A673 (cell line): ENCODE measurements at regions not wholly inside any gene's neighbourhood (a gene's known extent, or its start where the extent isn't known, plus 50 kb on each side); places are given as distances from the start of the nearest gene placed in this dataset.

ENCODE experiments used
- BruUV-seq: library from RNA; stranded (reverse); fragments of 400-500 nt; replicated peaks from 2 replicates; lab custom pipeline; 2021; lab: Mats Ljungman, UMichigan
- CTCF ChIA-PET: fragments of 300-600 bp; sonication (Branson Sonifier 250); formaldehyde crosslinking; loops from one replicate; lab custom pipeline; 2022; ENCODE audit warnings: antibody characterized with exemption; lab: Charles Lee
- POLR2A ChIA-PET: fragments of 300-600 bp; sonication (Branson Sonifier 250); formaldehyde crosslinking; loops from one replicate; lab custom pipeline; 2022; ENCODE audit warnings: antibody characterized with exemption; ENCODE audit not compliant: low non-redundant PET; lab: Charles Lee
- DNase-seq: peaks from one replicate; pipeline ENCODE4 v3.0.0-alpha.2; 2015; ENCODE audit warnings: low spot score
- H3K27ac ChIP-seq: fragments of 200-600 bp; sonication (generic); 2 replicates; pipeline ENCODE4 v1.5.1; 2016; ENCODE audit warnings: mixed run types, low read depth, mild to moderate bottlenecking, mixed read lengths, antibody characterized with exemption, low read length; ENCODE audit not compliant: poor library complexity, severe bottlenecking
- H3K27me3 ChIP-seq: fragments of 200-600 bp; sonication (generic); replicated peaks from 2 replicates; pipeline ENCODE4 v1.6.1; 2017; ENCODE audit warnings: mixed run types, low read depth, mild to moderate bottlenecking, mixed read lengths, antibody characterized with exemption, low read length; ENCODE audit not compliant: insufficient read depth, poor library complexity
- H3K36me3 ChIP-seq: fragments of 200-600 bp; sonication (generic); 2 replicates; pipeline ENCODE4 v1.6.1; 2016; ENCODE audit warnings: mixed run types, mild to moderate bottlenecking, mixed read lengths, antibody characterized with exemption, low read length; ENCODE audit not compliant: insufficient read depth, poor library complexity, severe bottlenecking
- H3K4me1 ChIP-seq: fragments of 200-600 bp; sonication (generic); 2 replicates; pipeline ENCODE4 v1.6.1; 2017; ENCODE audit warnings: mixed run types, mild to moderate bottlenecking, mixed read lengths, antibody characterized with exemption, low read length; ENCODE audit not compliant: insufficient read depth, poor library complexity, severe bottlenecking
- H3K4me3 ChIP-seq: fragments of 200-600 bp; sonication (generic); 2 replicates; pipeline ENCODE4 v1.5.1; 2016; ENCODE audit warnings: low read depth, mixed run types, mild to moderate bottlenecking, mixed read lengths, low read length; ENCODE audit not compliant: poor library complexity, severe bottlenecking
- H3K9me3 ChIP-seq: fragments of 200-600 bp; sonication (generic); 2 replicates; pipeline ENCODE4 v1.6.1; 2016; ENCODE audit warnings: mixed run types, low read depth, mild to moderate bottlenecking, mixed read lengths, antibody characterized with exemption, low read length; ENCODE audit not compliant: poor library complexity, severe bottlenecking
- CTCF ChIP-seq: fragments of 300-800, 200-600 bp; sonication (generic); conservative IDR thresholded peaks from 2 replicates; pipeline ENCODE4 v1.5.1; 2017; ENCODE audit warnings: low read depth, mild to moderate bottlenecking, antibody characterized with exemption, low read length, moderate library complexity, mixed read lengths
- EZH2 ChIP-seq: fragments of 200-600 bp; sonication (generic); IDR thresholded peaks from 2 replicates; pipeline ENCODE4 v1.6.1; 2017; ENCODE audit warnings: borderline replicate concordance, low read depth, mild to moderate bottlenecking, mixed read lengths, antibody characterized with exemption, low read length; ENCODE audit not compliant: poor library complexity, severe bottlenecking
- intact Hi-C: fragments of 100-400 bp; cut with micrococcal nuclease; formaldehyde crosslinking; loops from one replicate; pipeline ENCODE4 v1.10.0; 2022; ENCODE audit not compliant: unreplicated experiment

- no peak for DNase-seq
- Histone ChIP-seq H3K4me1 (no peaks in the 10 kb centered on the region), H3K27ac (no peak overlapping the region), H3K36me3 (no peaks in the 10 kb centered on the region), H3K4me3 (no peak overlapping the region), H3K27me3 (no peaks in the 10 kb centered on the region), H3K9me3 (no peaks in the 10 kb centered on the region)
- TF ChIP-seq EZH2 (no peak), CTCF (no peak)
- BruUV-seq: no TSS peak
- intact Hi-C loops: no loop called here
- CTCF ChIA-PET: no interaction called here
- POLR2A ChIA-PET: no interaction called here
Measured at GRCh38 chr3:41033956-41034519, 165.3 kb upstream of the CTNNB1 start.

GRCh38 chr3:41035456-41036022 is 163.8 kb upstream of the CTNNB1 start:
- no peak for DNase-seq
- Histone ChIP-seq H3K27ac (no peak overlapping the region), H3K36me3 (no peaks in the 10 kb centered on the region), H3K4me1 (no peaks in the 10 kb centered on the region), H3K9me3 (no peaks in the 10 kb centered on the region), H3K27me3 (no peaks in the 10 kb centered on the region), H3K4me3 (no peak overlapping the region)
- POLR2A ChIA-PET: no interaction called here
- intact Hi-C loops: no loop called here
- CTCF ChIA-PET: no interaction called here
- no peak for TF ChIP-seq EZH2
- TF ChIP-seq CTCF: no peak
- no TSS peak for BruUV-seq

GRCh38 chr3:41037651-41038334 is 161.5 kb upstream of the CTNNB1 start:
- TF ChIP-seq CTCF (no peak), EZH2 (no peak)
- ChIA-PET CTCF (no interaction called here), POLR2A (no interaction called here)
- DNase-seq: no peak
- no peaks in the 10 kb centered on the region for H3K4me1 ChIP-seq
- no peaks in the 10 kb centered on the region for H3K9me3 ChIP-seq
- BruUV-seq: no TSS peak
- no peak overlapping the region for H3K4me3 ChIP-seq
- H3K27ac ChIP-seq: no peak overlapping the region
- intact Hi-C loops: no loop called here
- no peaks in the 10 kb centered on the region for H3K27me3 ChIP-seq
- H3K36me3 ChIP-seq: no peaks in the 10 kb centered on the region
